A673 (cell line): ENCODE measurements at regions not wholly inside any gene's neighbourhood (a gene's known extent, or its start where the extent isn't known, plus 50 kb on each side); places are given as distances from the start of the nearest gene placed in this dataset.

Experiments
- BruUV-seq: library from RNA; stranded (reverse); fragments of 400-500 nt; replicated peaks from 2 replicates; lab custom pipeline; 2021; lab: Mats Ljungman, UMichigan
- CTCF ChIA-PET: fragments of 300-600 bp; sonication (Branson Sonifier 250); formaldehyde crosslinking; loops from one replicate; lab custom pipeline; 2022; ENCODE audit warnings: antibody characterized with exemption; lab: Charles Lee
- POLR2A ChIA-PET: fragments of 300-600 bp; sonication (Branson Sonifier 250); formaldehyde crosslinking; loops from one replicate; lab custom pipeline; 2022; ENCODE audit warnings: antibody characterized with exemption; ENCODE audit not compliant: low non-redundant PET; lab: Charles Lee
- DNase-seq: peaks from one replicate; pipeline ENCODE4 v3.0.0-alpha.2; 2015; ENCODE audit warnings: low spot score
- H3K27ac ChIP-seq: fragments of 200-600 bp; sonication (generic); 2 replicates; pipeline ENCODE4 v1.5.1; 2016; ENCODE audit warnings: mixed run types, low read depth, mild to moderate bottlenecking, mixed read lengths, antibody characterized with exemption, low read length; ENCODE audit not compliant: poor library complexity, severe bottlenecking
- H3K27me3 ChIP-seq: fragments of 200-600 bp; sonication (generic); replicated peaks from 2 replicates; pipeline ENCODE4 v1.6.1; 2017; ENCODE audit warnings: mixed run types, low read depth, mild to moderate bottlenecking, mixed read lengths, antibody characterized with exemption, low read length; ENCODE audit not compliant: insufficient read depth, poor library complexity
- H3K36me3 ChIP-seq: fragments of 200-600 bp; sonication (generic); 2 replicates; pipeline ENCODE4 v1.6.1; 2016; ENCODE audit warnings: mixed run types, mild to moderate bottlenecking, mixed read lengths, antibody characterized with exemption, low read length; ENCODE audit not compliant: insufficient read depth, poor library complexity, severe bottlenecking
- H3K4me1 ChIP-seq: fragments of 200-600 bp; sonication (generic); 2 replicates; pipeline ENCODE4 v1.6.1; 2017; ENCODE audit warnings: mixed run types, mild to moderate bottlenecking, mixed read lengths, antibody characterized with exemption, low read length; ENCODE audit not compliant: insufficient read depth, poor library complexity, severe bottlenecking
- H3K4me3 ChIP-seq: fragments of 200-600 bp; sonication (generic); 2 replicates; pipeline ENCODE4 v1.5.1; 2016; ENCODE audit warnings: low read depth, mixed run types, mild to moderate bottlenecking, mixed read lengths, low read length; ENCODE audit not compliant: poor library complexity, severe bottlenecking
- H3K9me3 ChIP-seq: fragments of 200-600 bp; sonication (generic); 2 replicates; pipeline ENCODE4 v1.6.1; 2016; ENCODE audit warnings: mixed run types, low read depth, mild to moderate bottlenecking, mixed read lengths, antibody characterized with exemption, low read length; ENCODE audit not compliant: poor library complexity, severe bottlenecking
- CTCF ChIP-seq: fragments of 300-800, 200-600 bp; sonication (generic); conservative IDR thresholded peaks from 2 replicates; pipeline ENCODE4 v1.5.1; 2017; ENCODE audit warnings: low read depth, mild to moderate bottlenecking, antibody characterized with exemption, low read length, moderate library complexity, mixed read lengths
- EZH2 ChIP-seq: fragments of 200-600 bp; sonication (generic); IDR thresholded peaks from 2 replicates; pipeline ENCODE4 v1.6.1; 2017; ENCODE audit warnings: borderline replicate concordance, low read depth, mild to moderate bottlenecking, mixed read lengths, antibody characterized with exemption, low read length; ENCODE audit not compliant: poor library complexity, severe bottlenecking
- intact Hi-C: fragments of 100-400 bp; cut with micrococcal nuclease; formaldehyde crosslinking; loops from one replicate; pipeline ENCODE4 v1.10.0; 2022; ENCODE audit not compliant: unreplicated experiment

DNA sequence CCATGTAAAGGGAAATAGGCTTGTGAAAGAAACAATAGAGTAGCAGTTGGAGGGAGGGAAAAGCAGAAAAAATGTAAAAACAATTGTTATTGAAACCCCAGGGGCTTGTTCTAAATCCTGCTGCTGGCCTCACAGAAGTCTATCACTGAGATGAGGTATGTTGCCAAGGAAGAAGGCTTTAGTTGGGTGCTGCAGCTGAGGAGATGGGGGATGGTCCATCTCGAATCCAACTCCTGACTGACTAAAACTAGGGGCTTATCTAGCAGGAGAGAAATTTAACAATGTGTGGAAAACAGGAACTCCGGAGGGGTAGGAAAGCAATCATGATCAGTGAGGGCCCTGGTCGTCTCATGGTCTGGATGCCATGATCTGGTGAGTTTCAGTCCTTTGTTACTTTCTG lies 225.0 kb upstream of the EXOC2 start:
- Histone ChIP-seq H3K4me3 (no peak overlapping the region), H3K27ac (no peak overlapping the region), H3K4me1 (no peaks in the 10 kb centered on the region), H3K9me3 (peaks cover 11% of the 10 kb centered on the region), H3K27me3 (no peaks in the 10 kb centered on the region), H3K36me3 (no peaks in the 10 kb centered on the region)
- ChIA-PET POLR2A (no interaction called here), CTCF (no interaction called here)
- DNase-seq: no peak
- TF ChIP-seq EZH2: no peak
- no peak for TF ChIP-seq CTCF
- BruUV-seq: no TSS peak
- intact Hi-C loops: loop anchor here (10.0 kb wide), 1 partner anchor 467 kb away; the partner anchor contains the start of gene FOXF2

DNA sequence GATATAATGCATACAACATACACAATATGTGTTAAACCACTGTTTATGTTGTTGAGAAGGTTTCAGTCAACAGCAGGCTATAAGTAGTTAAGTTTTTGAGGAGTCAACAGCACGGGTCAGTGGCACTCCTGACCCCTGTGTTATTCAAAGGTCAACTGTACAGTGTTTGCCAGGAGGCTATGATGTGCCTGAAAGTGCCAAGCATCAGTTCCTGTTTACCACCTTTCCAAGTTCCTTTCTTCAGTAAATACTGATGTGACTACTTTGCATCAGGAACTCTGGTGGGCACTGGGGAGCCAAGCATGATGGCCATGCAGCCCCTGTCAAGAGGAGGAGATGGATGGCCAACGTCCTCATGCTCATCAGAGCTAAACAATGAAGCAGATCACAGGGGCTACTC lies 224.4 kb upstream of the EXOC2 start:
- BruUV-seq: no TSS peak
- peaks cover 11% of the 10 kb centered on the region for H3K9me3 ChIP-seq
- H3K4me1 ChIP-seq: no peaks in the 10 kb centered on the region
- H3K27me3 ChIP-seq: no peaks in the 10 kb centered on the region
- no peak overlapping the region for H3K4me3 ChIP-seq
- no peak for DNase-seq
- intact Hi-C loops: loop anchor here (10.0 kb wide), 1 partner anchor 468 kb away; the partner anchor contains the start of gene FOXF2
- TF ChIP-seq EZH2: no peak
- TF ChIP-seq CTCF: no peak
- no peak overlapping the region for H3K27ac ChIP-seq
- POLR2A ChIA-PET: no interaction called here
- CTCF ChIA-PET: no interaction called here
- H3K36me3 ChIP-seq: no peaks in the 10 kb centered on the region

DNA sequence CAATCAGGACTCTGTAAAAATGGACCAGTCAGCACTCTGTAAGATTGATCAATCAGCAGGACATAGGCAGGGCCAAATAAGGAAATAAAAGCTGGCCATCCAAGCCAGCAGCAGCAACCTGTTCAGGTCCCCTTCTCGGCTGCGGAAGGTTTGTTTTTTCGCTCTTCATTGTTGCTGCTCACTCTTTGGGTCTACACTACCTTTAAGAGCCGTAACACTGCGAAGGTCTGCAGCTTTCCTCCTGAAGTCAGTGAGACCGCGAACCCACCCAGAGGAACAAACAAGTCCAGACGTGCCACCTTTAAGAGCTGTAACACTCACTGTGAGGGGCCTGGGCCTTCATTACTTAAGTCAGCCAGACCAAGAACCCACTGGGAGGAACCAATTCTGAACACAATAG lies 223.2 kb upstream of the EXOC2 start:
- Histone ChIP-seq H3K4me1 (no peaks in the 10 kb centered on the region), H3K36me3 (no peaks in the 10 kb centered on the region), H3K9me3 (peaks cover 5% of the 10 kb centered on the region), H3K27ac (no peak overlapping the region), H3K4me3 (no peak overlapping the region), H3K27me3 (no peaks in the 10 kb centered on the region)
- TF ChIP-seq EZH2 (no peak), CTCF (no peak)
- DNase-seq: no peak
- ChIA-PET CTCF (no interaction called here), POLR2A (no interaction called here)
- intact Hi-C loops: loop anchor here (10.0 kb wide), 1 partner anchor 469 kb away; the partner anchor contains the start of gene FOXF2
- no TSS peak for BruUV-seq
